DND-41 (cell line): ENCODE measurements at regions not wholly inside any gene's neighbourhood (a gene's known extent, or its start where the extent isn't known, plus 50 kb on each side); places are given as distances from the start of the nearest gene placed in this dataset.

Source experiments
- ATAC-seq: fragments of 200-7000 bp; cut with Tn5 transposase; 3 replicates; pipeline ENCODE4 v1.9.1; 2021; ENCODE audit warnings: low read depth; ENCODE audit not compliant: insufficient read depth
- DNase-seq: peaks from one replicate; pipeline ENCODE4 v3.0.0-alpha.2; 2020
- H2AFZ ChIP-seq: 2 replicates; pipeline ENCODE4 v1.6.0; 2012; ENCODE audit warnings: low read depth, low read length
- H3K27ac ChIP-seq: 2 replicates; pipeline ENCODE4 v1.5.1; 2012; ENCODE audit warnings: low read length, inconsistent platforms
- H3K27me3 ChIP-seq: fragments of 200-600 bp; sonication (generic); 2 replicates; pipeline ENCODE4 v1.6.0; 2012; ENCODE audit warnings: low read length, mild to moderate bottlenecking, inconsistent platforms; ENCODE audit not compliant: insufficient read depth, poor library complexity
- H3K36me3 ChIP-seq: 2 replicates; pipeline ENCODE4 v1.5.1; 2012; ENCODE audit warnings: low read length, inconsistent platforms; ENCODE audit not compliant: insufficient read depth
- H3K4me1 ChIP-seq: 2 replicates; pipeline ENCODE4 v1.5.1; 2012; ENCODE audit warnings: mild to moderate bottlenecking, low read length; ENCODE audit not compliant: insufficient read depth
- H3K4me2 ChIP-seq: 2 replicates; pipeline ENCODE4 v1.6.0; 2012; ENCODE audit warnings: mild to moderate bottlenecking, moderate library complexity, low read length, inconsistent platforms; ENCODE audit not compliant: insufficient read depth
- H3K4me3 ChIP-seq, 2 experiments: fragments of 200-600 bp in 1 of 2; shearing (Covaris generic) in 1 of 2; 2 replicates each; pipeline ENCODE4 v1.5.1; 2012 to 2016; ENCODE audit warnings: inconsistent platforms in 2 of 2, low read length in 2 of 2, mild to moderate bottlenecking in 2 of 2, low read depth in 1 of 2, moderate library complexity in 1 of 2
- H3K79me2 ChIP-seq: 2 replicates; pipeline ENCODE4 v1.6.0; 2012; ENCODE audit warnings: low read length, inconsistent platforms; ENCODE audit not compliant: insufficient read depth
- H3K9ac ChIP-seq: 2 replicates; pipeline ENCODE4 v1.6.0; 2012; ENCODE audit warnings: low read depth, mild to moderate bottlenecking, inconsistent platforms, low read length, moderate library complexity
- H3K9me3 ChIP-seq: 2 replicates; pipeline ENCODE4 v1.5.1; 2012; ENCODE audit warnings: low read length, moderate library complexity, mild to moderate bottlenecking, inconsistent platforms; ENCODE audit not compliant: insufficient read depth, severe bottlenecking
- H4K20me1 ChIP-seq: 2 replicates; pipeline ENCODE4 v1.6.0; 2012; ENCODE audit warnings: low read length; ENCODE audit not compliant: insufficient read depth
- CTCF ChIP-seq: IDR thresholded peaks from 2 replicates; pipeline ENCODE4 v1.5.1; 2012; ENCODE audit warnings: borderline replicate concordance, low read length, moderate library complexity, mild to moderate bottlenecking; ENCODE audit not compliant: poor library complexity, severe bottlenecking; ENCODE audit errors: extremely low read depth
- EZH2 ChIP-seq: IDR thresholded peaks from 3 replicates; pipeline ENCODE4 v1.6.1; 2012; ENCODE audit warnings: borderline replicate concordance, low read depth, mild to moderate bottlenecking, moderate library complexity, low read length, inconsistent platforms; ENCODE audit not compliant: severe bottlenecking

- TF ChIP-seq EZH2 (no peak), CTCF (no peak)
- Histone ChIP-seq H3K9ac (no peak overlapping the region), H3K4me2 (no peak overlapping the region), H2AFZ (no peak overlapping the region), H3K79me2 (no peaks in the 10 kb centered on the region), H3K4me1 (peaks cover 28% of the 10 kb centered on the region), H3K4me3 (no peak overlapping the region), H3K9me3 (no peaks in the 10 kb centered on the region), H3K27ac (no peak overlapping the region), H3K27me3 (no peaks in the 10 kb centered on the region), H3K36me3 (no peaks in the 10 kb centered on the region), H4K20me1 (no peaks in the 10 kb centered on the region)
- DNase-seq, result no peak
- no peak for ATAC-seq
Measured at GRCh38 chr2:42970151-42970550, 177.8 kb upstream of the HAAO start.

- Histone ChIP-seq H3K79me2 (no peaks in the 10 kb centered on the region), H3K9ac (no peak overlapping the region), H3K4me2 (no peak overlapping the region), H3K4me1 (peaks cover 26% of the 10 kb centered on the region), H4K20me1 (no peaks in the 10 kb centered on the region), H2AFZ (no peak overlapping the region), H3K27me3 (no peaks in the 10 kb centered on the region), H3K27ac (no peak overlapping the region), H3K9me3 (no peaks in the 10 kb centered on the region), H3K4me3 (no peak overlapping the region), H3K36me3 (no peaks in the 10 kb centered on the region)
- no peak for ATAC-seq
- DNase-seq, result no peak
- no peak for TF ChIP-seq EZH2
- no peak for TF ChIP-seq CTCF
Measured at GRCh38 chr2:42969231-42970150, 177.1 kb upstream of the HAAO start.

- Histone ChIP-seq H2AFZ (no peak overlapping the region), H3K27me3 (no peaks in the 10 kb centered on the region), H3K4me1 (peaks cover 20% of the 10 kb centered on the region), H3K4me2 (no peak overlapping the region), H3K9ac (no peak overlapping the region), H3K9me3 (no peaks in the 10 kb centered on the region), H4K20me1 (no peaks in the 10 kb centered on the region), H3K27ac (no peak overlapping the region), H3K79me2 (no peaks in the 10 kb centered on the region), H3K4me3 (no peak overlapping the region), H3K36me3 (no peaks in the 10 kb centered on the region)
- TF ChIP-seq EZH2 (no peak), CTCF (no peak)
- ATAC-seq, result no peak
- DNase-seq, result no peak
Measured at GRCh38 chr2:42967959-42968674, 175.7 kb upstream of the HAAO start.
